Sciatic nerve (tissue), 2 donors: ENCODE measurements at regions not wholly inside any gene's neighbourhood (a gene's known extent, or its start where the extent isn't known, plus 50 kb on each side); places are given as distances from the start of the nearest gene placed in this dataset.
"Not testable (repeated sequence)": the region's sequence is repeated elsewhere in the genome, so short reads cannot be mapped to it uniquely, and the experiment has no call there.

Source experiments
- ATAC-seq: fragments of 200-7000 bp; cut with Tn5 transposase; one replicate; pipeline ENCODE4 v1.9.1; 2020; ENCODE audit warnings: mild to moderate bottlenecking, moderate library complexity
- DNase-seq: peaks from one replicate; pipeline ENCODE4 v3.0.0-alpha.2; 2020; ENCODE audit warnings: low spot score
- intact Hi-C: fragments of 100-400 bp; cut with DNase I; formaldehyde crosslinking; loops from one replicate; pipeline ENCODE4 v1.14.2; 2022
- donor health status: DM: no; HTN: no; CAD: no.
- donor health status: DM: no; HTN: no; CAD: no.

DNA sequence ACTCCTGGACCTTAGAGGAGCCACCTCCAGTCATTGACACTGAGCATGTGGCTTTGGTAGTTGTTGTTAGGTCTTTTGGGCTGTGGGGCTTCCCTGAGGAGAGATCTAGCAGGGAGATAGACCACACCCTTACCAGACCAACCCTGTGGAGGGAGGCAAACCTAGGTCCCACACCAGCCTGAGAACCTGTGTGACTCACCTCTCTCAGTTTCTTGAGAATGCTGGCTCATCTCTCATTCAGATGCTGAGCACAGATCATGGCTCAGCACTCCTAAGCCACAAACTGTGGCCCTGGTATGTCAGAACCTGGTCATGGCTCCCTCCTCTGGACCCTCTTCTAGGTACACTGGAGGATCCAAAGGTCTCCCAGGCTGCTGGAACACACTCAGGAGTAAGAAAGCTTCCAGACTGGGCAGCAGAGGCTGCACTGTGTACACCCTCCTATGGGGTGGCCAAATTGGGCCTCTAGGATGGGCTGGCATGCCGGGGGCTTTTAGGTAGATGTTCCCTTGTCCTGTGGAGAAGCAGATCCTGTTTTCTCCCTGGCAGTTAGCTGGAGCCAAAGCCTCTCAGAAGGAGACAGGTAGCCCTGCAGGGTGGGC is 1294.5 kb downstream of the KHDRBS2 start:
- intact Hi-C loops = no loop called here
- DNase-seq (no peak), ATAC-seq (no peak)

DNA sequence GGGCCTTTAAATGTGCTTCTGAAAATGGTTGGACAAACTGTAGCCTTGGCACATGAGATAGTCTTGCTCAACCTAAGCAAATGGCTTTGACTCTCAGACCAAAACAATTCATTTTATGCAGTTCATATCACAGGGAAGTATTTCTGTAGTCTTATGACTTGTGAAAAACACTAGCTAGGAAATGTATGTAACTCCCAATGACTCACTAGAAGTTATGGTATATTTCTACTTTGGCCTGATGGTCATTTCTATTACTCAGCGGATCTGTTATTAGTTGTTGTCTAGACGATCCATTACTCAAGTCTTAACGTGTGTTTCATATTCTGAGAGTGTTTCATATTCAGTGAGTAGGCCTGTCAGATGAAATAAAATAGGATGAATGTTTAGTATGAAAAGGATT is 1333.5 kb downstream of the KHDRBS2 start:
- no peak for ATAC-seq
- DNase-seq = no peak
- intact Hi-C loops = no loop called here

DNA sequence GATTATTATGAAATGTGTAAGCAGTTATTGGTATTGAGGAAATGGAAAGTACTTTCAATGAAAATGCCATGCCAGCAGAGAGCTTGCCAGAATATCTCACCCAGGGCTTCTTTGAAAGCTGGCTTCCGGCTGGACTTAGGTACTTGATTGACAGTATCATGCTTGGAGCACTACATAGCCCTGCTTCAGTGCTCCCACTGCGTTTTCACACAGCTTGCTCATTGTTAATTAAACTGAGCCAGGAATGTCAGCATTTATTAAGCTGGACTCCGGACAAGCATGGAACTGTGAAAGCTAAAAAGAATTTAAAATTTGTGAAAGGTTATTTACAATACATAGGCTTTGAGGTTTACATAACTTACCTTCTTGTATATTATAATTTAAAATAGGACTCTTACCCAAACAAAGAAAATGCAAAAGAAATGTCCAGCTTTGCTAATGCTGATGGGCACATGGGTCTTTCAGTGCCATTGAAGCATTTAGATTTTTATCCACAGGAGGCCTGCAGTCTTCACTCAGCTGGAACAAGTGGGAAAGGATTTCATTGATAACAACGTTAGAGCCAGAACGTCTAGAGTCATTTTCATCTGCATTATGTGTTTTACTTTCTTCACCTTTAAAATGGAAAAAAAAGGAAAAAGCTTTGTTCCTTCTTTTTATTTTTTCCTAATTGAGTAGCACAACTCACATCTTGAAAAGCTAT is 1335.7 kb downstream of the KHDRBS2 start:
- DNase-seq, intact Hi-C loops, ATAC-seq: not testable (repeated sequence)

DNA sequence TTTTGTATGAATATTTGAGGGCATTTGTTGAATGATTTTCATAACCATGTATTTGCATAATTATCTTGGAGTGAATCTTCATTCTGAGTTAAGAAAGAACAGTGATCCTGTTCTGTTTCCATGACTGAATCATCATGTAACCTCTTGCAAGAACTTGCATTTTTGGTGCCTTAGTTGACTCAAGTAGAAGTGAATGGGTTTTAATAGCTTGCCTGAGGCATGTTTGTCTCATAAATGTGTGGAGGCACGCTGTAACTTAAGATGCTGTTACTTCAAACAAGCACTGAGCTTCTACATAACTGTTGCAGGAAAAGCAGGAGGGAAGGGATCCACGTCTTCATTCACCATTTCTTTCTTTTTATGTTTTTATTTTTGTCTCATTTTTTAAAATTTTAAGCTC is 1338.6 kb downstream of the KHDRBS2 start:
- ATAC-seq, DNase-seq, intact Hi-C loops: not testable (repeated sequence)

DNA sequence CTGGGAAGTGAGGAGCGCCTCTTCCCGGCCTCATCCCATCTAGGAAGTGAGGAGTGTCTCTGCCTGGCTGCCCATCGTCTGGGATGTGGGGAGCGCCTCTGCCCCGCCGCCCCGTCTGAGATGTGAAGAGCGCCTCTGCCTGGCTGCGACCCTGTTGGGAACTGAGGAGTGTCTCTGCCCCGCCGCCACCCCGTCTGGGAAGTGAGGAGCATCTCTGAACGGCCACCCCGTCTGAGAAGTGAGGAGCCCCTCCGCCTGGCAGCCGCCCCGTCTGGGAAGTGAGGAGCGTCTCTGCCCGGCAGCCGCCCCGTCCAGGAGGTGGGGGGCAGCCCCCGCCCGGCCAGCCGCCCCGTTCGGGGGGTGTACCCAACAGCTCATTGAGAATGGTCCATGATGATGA is 1341.2 kb downstream of the KHDRBS2 start:
- ATAC-seq, intact Hi-C loops: not testable (repeated sequence)
- peak; percentile 28 for DNase-seq

DNA sequence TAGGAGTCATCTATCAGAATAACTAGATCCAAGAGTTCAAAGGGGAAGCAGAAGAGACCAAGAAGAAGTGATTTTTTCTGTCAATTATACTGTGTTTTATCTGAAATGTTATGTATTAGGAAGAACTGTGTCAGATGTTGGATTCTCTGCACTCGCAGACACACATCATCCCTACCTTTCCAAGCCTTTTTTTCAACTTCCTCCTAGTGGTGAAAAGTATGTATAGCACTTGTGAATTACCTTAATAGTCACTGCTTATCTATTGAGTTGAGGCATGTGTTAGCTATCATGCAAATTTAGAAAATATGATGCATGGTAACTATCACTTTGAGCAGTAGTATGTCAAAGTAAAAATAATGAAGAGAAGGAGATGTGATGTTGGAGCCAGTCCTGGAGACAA is 1350.1 kb downstream of the KHDRBS2 start:
- DNase-seq, intact Hi-C loops, ATAC-seq: not testable (repeated sequence)

DNA sequence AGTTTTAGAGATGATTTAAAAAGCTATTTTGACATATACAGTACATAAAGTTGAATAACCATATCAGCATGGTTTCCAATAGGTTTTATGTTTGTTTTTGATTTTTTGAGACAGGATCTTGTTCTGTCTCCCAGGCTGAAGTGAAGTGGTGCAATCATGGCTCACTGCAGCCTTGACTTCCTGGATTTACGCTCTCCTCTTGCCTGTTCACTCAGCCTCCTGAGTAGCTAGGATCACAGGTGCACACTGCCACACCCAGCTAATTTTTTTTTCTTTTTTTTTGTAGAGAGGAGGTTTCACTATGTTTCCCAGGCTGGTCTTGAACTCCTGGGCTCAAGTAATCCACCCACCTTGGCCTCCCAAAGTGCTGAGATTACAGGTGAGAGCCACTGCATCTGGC is 1366.4 kb downstream of the KHDRBS2 start:
- intact Hi-C loops, ATAC-seq, DNase-seq: not testable (repeated sequence)

DNA sequence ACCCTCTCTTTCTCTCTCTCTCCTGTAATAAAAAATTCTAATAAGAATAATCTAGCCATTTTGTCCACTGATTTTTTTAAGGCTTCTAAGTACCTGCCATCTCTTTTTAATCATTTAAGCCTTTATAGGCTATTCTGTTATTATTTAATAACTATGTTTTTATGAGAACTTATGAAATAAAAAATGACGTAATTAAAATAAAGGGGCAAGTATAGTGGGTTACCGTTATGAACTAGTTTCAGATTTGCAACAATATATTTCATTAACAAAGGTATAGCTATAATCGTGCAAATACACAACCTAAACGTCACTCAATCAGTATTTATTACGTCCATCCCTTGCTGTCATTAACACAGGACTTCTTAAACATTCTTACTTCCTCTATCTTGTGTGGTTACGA is 1382.2 kb downstream of the KHDRBS2 start:
- intact Hi-C loops, ATAC-seq, DNase-seq: not testable (repeated sequence)

DNA sequence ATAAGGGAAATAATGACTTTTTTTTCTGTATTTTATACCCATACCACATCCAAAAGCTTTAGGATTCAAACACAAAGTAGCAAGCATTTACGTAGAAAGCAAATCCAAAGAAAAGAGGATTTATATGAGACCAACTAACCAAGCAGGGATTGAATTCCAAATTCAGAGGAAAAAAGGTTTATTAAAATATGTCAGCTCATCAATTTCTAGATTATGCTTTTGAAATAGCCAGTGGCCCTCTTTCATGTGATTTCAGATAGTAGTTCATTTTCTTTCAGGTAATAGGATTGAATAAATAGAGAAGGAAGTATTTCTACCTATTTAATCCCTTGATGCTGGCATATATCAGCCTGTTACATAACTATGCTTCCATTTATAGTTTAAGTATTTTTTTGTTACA is 1392.7 kb downstream of the KHDRBS2 start:
- ATAC-seq, DNase-seq, intact Hi-C loops: not testable (repeated sequence)

DNA sequence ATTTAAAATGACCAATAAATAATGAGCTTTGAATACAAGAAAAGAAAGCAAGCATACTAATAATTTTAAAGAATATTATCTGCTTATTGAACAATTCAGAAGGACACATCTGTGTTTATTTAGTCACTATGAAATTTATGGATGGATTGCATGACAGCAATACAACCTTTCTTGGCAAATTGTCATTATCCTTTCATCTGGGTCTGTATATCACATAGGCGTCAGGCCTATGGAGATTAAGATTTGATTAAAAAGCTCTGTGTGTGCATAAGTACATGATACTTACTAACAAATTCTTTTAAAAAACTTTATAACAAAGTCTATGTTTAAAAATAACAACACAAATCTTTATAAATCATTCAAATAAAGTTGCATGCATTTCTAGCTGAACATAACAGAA is 1394.4 kb downstream of the KHDRBS2 start:
- no peak for ATAC-seq
- intact Hi-C loops = no loop called here
- DNase-seq = no peak

DNA sequence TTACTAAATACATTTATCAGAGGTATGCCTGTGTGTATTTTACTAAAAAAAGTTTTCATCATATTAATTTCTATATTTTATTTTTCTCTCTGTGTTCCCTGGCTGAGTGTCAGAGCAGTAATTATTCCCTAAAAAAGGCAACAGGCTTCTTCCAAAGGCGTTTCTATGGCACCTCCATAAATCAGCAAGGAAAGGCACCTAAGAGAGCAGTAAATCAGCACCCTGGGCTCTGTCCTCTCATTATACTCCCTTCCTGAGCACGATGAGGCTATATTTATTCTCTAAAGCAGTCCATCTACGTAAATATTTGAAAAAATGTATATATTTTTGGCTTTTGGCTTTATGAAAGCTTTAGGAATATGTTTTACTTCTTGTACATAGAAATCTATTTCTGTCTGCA is 1408.6 kb downstream of the KHDRBS2 start:
- ATAC-seq, DNase-seq, intact Hi-C loops: not testable (repeated sequence)

DNA sequence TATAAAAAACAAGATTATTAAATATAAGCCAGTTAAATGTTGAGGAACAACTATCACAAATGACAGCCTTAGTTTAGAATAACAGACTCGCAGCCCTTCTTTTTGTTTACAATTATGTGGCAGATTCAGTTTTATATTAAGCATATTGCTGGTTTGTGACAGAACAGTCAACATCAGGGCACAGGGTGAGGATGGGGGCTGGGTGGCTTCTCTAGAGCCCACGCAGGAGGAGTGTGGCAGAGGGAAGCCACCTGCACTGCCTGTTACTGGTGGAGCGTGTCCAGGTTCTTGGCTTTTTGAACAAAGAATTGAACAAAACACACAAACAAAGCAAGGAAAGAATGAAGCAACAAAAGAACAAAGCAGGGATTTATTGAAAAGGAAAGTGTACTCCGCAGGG is 1415.2 kb downstream of the KHDRBS2 start:
- ATAC-seq, intact Hi-C loops, DNase-seq: not testable (repeated sequence)

DNA sequence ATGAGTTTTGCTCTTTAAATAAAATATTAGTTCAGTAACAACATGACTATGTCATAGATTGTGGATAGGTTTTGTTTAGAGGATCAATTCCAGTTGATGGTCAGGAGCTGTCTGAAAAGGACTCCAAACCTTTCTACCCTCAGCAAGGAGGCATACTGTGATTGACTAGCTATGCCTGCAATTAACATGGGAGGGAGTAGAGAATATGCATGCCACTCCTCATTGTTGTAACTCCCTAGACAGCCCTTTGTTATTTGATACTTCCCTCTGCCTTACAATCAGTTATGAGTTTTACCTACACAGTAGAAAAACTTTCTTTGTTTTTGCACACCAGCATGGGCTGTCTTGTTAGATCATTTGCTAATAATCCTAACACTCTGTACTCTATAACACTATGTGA is 1418.5 kb downstream of the KHDRBS2 start:
- DNase-seq (no peak), ATAC-seq (no peak)
- intact Hi-C loops = no loop called here

DNA sequence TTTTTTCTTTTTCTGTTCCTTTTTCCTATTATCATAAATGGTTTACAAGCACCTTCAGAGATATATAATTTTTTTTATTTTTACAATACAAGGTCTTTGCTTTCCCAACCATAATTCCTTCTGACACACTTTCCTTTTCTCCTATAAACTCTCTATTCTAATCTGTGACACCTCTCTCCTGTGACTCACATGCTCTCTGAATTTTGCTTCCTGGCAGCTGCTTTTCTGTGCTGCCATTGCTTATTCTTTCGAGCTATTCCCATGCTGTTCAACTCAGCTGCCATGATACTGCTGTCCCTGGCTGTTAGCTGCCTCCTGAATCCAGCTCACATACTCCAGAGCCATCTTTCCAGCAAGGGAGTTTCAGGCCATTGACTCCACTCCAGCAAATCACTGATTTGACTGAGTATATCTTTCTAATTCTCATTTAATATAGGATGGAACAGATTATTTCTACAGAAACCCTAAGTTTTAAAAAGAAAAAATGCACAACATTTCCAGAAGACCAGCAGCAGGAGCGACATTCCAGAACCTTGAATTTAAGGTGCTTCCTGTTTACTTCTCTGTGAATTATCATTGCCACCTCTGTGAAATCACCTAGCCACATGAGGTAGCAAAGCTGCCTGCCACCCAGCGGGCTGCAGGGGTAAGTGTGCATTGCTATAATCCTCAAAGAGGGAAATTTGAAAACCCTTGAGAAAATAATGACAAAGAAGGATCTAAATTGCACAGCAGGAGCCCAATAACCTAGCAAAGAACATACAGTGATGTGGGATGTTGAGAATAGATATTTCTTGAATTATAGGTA is 1442.6 kb downstream of the KHDRBS2 start:
- ATAC-seq, intact Hi-C loops, DNase-seq: not testable (repeated sequence)

DNA sequence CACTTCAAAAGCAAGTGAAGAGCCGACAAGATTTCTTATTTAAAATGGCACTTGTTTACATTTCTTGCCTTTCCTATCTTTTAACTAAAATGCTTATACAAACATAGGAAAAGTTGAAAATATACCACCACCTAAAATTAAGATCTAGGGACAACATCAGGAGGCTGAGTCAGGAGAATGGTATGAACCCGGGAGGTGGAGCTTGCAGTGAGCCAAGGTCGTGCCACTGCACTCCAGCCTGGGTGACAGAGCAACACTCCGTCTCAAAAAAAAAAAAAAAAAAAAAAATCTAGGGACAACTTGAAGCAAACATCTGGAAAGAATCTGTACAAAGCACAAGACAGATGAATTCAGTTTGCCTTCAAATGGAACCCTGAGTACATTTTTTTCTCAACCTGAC is 1455.3 kb downstream of the KHDRBS2 start:
- DNase-seq, ATAC-seq, intact Hi-C loops: not testable (repeated sequence)

DNA sequence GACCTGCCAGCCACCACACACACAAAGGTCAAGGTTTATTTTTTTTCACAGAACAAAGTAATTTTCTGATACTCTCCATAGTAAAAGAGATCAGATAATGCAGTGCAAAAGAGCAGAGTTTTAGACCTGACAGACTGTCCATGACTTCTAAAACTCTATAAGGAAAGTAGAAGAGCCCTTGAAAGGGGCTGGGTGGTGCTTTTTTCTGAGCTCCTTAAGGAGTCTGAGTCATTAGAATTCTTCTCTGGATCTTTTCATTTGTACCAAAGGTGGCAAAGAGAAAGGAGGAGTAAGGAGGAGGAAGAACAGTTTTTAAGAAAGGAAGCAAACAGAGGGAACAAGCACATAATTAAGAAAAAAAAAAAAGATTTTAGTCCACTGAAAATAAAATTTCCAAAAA is 1463.4 kb downstream of the KHDRBS2 start:
- ATAC-seq, DNase-seq, intact Hi-C loops: not testable (repeated sequence)

DNA sequence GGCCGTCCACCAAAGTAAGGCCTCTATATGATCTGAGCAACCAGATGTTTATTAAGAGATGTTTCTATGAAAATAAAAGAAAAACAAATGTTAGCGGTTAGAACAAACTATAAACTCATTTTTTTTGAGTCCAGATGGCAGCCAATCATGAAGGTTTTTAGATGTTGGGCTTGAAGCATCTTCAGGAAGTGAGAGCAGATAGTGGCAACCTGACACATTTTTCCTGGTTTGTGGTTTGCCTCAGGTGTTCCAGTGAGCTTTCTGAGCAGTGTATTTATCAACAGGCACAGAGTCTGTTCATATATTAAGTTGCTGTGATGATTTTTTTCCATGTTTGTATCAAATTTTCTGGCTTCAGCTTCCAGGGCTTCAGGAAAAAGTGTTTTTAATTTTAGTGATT is 1468.0 kb downstream of the KHDRBS2 start:
- DNase-seq, ATAC-seq, intact Hi-C loops: not testable (repeated sequence)

DNA sequence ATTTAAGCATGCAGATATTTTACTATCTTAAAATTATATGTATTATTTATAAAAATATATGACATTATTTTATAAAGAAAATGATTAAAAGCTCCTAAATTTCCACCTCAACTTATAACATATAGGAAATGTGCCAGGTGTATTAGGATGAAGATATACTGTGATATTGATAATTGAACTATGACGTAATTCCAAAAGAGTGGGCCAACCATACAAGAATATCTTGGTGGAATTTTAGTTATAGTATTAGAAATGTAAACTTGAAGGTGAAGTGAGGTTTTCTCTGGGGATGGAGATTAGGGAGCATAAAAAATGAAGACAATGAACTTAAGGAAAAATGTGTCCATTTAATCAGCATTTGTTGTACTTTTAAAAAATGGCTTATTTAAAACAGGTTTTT is 1471.2 kb downstream of the KHDRBS2 start:
- ATAC-seq, intact Hi-C loops: not testable (repeated sequence)

DNA sequence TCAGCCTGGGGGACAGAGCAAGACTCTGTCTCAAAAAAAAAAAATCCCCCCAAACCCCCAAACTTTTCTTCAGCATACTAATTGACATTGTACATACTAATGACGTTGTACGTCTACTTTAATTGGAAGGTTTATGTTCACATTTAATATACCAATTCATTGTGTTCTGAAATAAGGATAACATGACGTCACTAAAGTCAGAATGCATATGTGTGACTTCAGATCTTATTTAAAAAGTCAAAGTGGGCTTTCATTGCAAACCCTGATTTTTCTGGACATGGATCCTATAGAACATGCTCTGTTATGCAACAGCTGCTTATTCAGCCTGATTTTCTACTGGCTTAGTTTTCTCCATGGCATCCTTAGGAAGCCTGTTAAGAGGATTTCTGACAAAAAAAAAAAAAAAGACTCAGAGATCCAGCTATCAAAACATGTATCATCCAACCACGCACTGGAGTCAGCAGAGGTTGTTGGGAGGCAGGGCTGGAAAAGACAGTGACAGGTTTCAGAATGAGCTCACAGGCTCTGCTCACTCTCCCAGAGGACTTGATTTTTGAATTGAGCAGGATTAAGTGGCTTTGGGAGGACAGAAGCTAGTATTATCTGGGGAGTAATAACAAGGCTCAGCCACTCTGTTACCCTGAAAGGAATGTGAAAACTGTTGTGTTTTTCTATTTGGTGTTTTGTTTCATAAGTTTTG is 1472.0 kb downstream of the KHDRBS2 start:
- intact Hi-C loops, DNase-seq: not testable (repeated sequence)
- peak; percentile 95 for ATAC-seq

More for the DNA sequence above, 1471.2 kb downstream of the KHDRBS2 start:
- not testable (repeated sequence) for DNase-seq
